OCI-LY1 (cell line): ENCODE measurements at regions not wholly inside any gene's neighbourhood (a gene's known extent, or its start where the extent isn't known, plus 50 kb on each side); places are given as distances from the start of the nearest gene placed in this dataset.

Experiments used
- H2AFZ ChIP-seq: fragments of 200-600 bp; sonication (generic), shearing (Covaris generic); 2 replicates; pipeline ENCODE4 v1.6.0; 2014; ENCODE audit warnings: antibody characterized with exemption, mild to moderate bottlenecking, low read length
- H3F3A ChIP-seq: fragments of 200-600 bp; sonication (generic), shearing (Covaris generic); 2 replicates; pipeline ENCODE4 v1.6.0; 2014; ENCODE audit warnings: mild to moderate bottlenecking, antibody characterized with exemption, low read length, moderate library complexity; ENCODE audit not compliant: insufficient read depth
- H3K27ac ChIP-seq: fragments of 200-600 bp; sonication (generic); 2 replicates; pipeline ENCODE4 v1.5.1; 2014; ENCODE audit warnings: low read length, mixed run types, mild to moderate bottlenecking, low read depth; ENCODE audit not compliant: poor library complexity, severe bottlenecking
- H3K27me3 ChIP-seq: fragments of 200-600 bp; sonication (generic); 2 replicates; pipeline ENCODE4 v1.6.0; 2014; ENCODE audit warnings: antibody characterized with exemption, mild to moderate bottlenecking, low read length, moderate library complexity; ENCODE audit not compliant: insufficient read depth
- H3K36me3 ChIP-seq: fragments of 200-600 bp; sonication (generic); 2 replicates; pipeline ENCODE4 v1.6.1; 2014; ENCODE audit warnings: mild to moderate bottlenecking, antibody characterized with exemption, low read length, moderate library complexity, mixed read lengths; ENCODE audit not compliant: insufficient read depth
- H3K4me1 ChIP-seq: fragments of 200-600 bp; sonication (generic); 2 replicates; pipeline ENCODE4 v1.5.1; 2014; ENCODE audit warnings: mild to moderate bottlenecking, low read length, moderate library complexity; ENCODE audit not compliant: insufficient read depth, severe bottlenecking
- H3K4me2 ChIP-seq: fragments of 200-600 bp; sonication (generic), shearing (Covaris generic); 2 replicates; pipeline ENCODE4 v1.6.1; 2014; ENCODE audit warnings: low read length
- H3K4me3 ChIP-seq: fragments of 200-600 bp; sonication (generic); 2 replicates; pipeline ENCODE4 v1.5.1; 2014; ENCODE audit warnings: low read length, low read depth, mild to moderate bottlenecking, mixed read lengths; ENCODE audit not compliant: poor library complexity, severe bottlenecking
- H3K79me2 ChIP-seq: fragments of 200-600 bp; shearing (Covaris generic); 2 replicates; pipeline ENCODE4 v1.6.1; 2016; ENCODE audit warnings: mixed run types, low read length, mixed read lengths; ENCODE audit not compliant: insufficient read depth
- H3K9ac ChIP-seq: fragments of 200-600 bp; sonication (generic), shearing (Covaris generic); 2 replicates; pipeline ENCODE4 v1.6.1; 2014; ENCODE audit warnings: mild to moderate bottlenecking, low read length, mixed read lengths
- H3K9me2 ChIP-seq: fragments of 200-600 bp; sonication (generic), shearing (Covaris generic); 2 replicates; pipeline ENCODE4 v1.6.1; 2014; ENCODE audit warnings: low read depth, mild to moderate bottlenecking, low read length, mixed read lengths
- H3K9me3 ChIP-seq: fragments of 200-600 bp; shearing (Covaris generic); 2 replicates; pipeline ENCODE4 v1.6.1; 2014; ENCODE audit warnings: low read length, mixed read lengths
- H4K20me1 ChIP-seq: fragments of 200-600 bp; sonication (generic), shearing (Covaris generic); 2 replicates; pipeline ENCODE4 v1.6.0; 2016; ENCODE audit warnings: mild to moderate bottlenecking, low read length; ENCODE audit not compliant: insufficient read depth
- EZH2 ChIP-seq: fragments of 200-600 bp; sonication (generic), shearing (Covaris generic); IDR thresholded peaks from 2 replicates; pipeline ENCODE4 v1.8.0; 2017; ENCODE audit warnings: borderline replicate concordance, mixed run types, mild to moderate bottlenecking, antibody characterized with exemption, low read length, moderate library complexity, mixed read lengths
- TF ChIP-seq, protein P1 (sequence below): fragments of 200-600 bp; sonication (generic), shearing (Covaris generic); IDR thresholded peaks from 2 replicates; pipeline ENCODE4 v1.5.1; 2017; ENCODE audit warnings: mild to moderate bottlenecking, antibody characterized with exemption, low read length, moderate library complexity, mixed read lengths

DNA sequence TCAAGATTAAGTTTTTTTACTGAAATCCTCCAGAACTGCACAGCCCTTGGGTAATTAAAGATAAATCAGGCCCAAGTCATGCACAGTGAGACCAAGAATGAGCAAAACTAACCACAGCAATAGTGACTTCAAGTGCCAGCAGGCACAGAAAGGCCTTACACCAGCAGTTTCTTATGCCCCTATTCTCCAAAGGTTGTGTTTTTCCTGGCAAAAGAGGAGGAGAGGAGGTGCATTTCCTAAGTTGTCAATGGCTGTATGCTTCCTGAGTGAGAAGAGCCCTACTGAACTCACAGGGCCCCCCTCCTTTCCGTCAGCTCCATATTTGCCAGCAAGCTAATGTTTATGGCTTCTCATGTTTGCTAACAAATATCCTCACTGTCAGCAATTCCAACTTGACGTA is 418.7 kb upstream of the INTU start:
- Histone ChIP-seq H3K79me2 (no peaks in the 10 kb centered on the region), H3K9me3 (no peaks in the 10 kb centered on the region), H3K4me1 (no peaks in the 10 kb centered on the region), H3K9me2 (no peaks in the 10 kb centered on the region), H3K27ac (no peak overlapping the region), H4K20me1 (no peaks in the 10 kb centered on the region), H3K27me3 (no peaks in the 10 kb centered on the region), H3K4me3 (no peak overlapping the region), H2AFZ (no peak overlapping the region), H3K36me3 (no peaks in the 10 kb centered on the region), H3K4me2 (no peak overlapping the region), H3F3A (no peaks in the 10 kb centered on the region), H3K9ac (no peak overlapping the region)
- no peak for TF ChIP-seq EZH2
- TF ChIP-seq, protein P1, sequence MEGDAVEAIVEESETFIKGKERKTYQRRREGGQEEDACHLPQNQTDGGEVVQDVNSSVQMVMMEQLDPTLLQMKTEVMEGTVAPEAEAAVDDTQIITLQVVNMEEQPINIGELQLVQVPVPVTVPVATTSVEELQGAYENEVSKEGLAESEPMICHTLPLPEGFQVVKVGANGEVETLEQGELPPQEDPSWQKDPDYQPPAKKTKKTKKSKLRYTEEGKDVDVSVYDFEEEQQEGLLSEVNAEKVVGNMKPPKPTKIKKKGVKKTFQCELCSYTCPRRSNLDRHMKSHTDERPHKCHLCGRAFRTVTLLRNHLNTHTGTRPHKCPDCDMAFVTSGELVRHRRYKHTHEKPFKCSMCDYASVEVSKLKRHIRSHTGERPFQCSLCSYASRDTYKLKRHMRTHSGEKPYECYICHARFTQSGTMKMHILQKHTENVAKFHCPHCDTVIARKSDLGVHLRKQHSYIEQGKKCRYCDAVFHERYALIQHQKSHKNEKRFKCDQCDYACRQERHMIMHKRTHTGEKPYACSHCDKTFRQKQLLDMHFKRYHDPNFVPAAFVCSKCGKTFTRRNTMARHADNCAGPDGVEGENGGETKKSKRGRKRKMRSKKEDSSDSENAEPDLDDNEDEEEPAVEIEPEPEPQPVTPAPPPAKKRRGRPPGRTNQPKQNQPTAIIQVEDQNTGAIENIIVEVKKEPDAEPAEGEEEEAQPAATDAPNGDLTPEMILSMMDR = no peak

DNA sequence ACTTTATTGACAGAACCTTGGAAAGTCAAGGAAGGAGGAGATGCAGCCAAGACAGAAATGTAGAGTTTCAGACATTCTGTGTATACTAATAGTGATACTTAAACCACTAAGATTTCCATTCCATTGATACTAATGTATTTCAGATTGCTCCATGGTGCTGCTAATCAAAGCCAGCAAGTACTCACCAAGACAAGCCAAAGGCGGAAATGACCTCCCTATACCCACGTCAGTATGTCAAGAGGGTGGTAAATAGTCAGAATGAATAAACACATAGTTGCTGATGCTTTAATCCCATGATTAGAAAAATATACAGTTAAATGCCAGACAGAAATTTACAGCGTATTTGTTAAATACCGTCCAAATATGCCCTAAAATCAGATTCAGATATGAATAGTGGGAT is 417.8 kb upstream of the INTU start:
- TF ChIP-seq, protein P1 = no peak
- Histone ChIP-seq H3K9ac (no peak overlapping the region), H3K27ac (no peak overlapping the region), H3F3A (no peaks in the 10 kb centered on the region), H3K9me2 (no peaks in the 10 kb centered on the region), H3K36me3 (no peaks in the 10 kb centered on the region), H3K9me3 (no peaks in the 10 kb centered on the region), H4K20me1 (no peaks in the 10 kb centered on the region), H3K27me3 (no peaks in the 10 kb centered on the region), H2AFZ (no peak overlapping the region), H3K79me2 (no peaks in the 10 kb centered on the region), H3K4me3 (no peak overlapping the region), H3K4me2 (no peak overlapping the region), H3K4me1 (no peaks in the 10 kb centered on the region)

DNA sequence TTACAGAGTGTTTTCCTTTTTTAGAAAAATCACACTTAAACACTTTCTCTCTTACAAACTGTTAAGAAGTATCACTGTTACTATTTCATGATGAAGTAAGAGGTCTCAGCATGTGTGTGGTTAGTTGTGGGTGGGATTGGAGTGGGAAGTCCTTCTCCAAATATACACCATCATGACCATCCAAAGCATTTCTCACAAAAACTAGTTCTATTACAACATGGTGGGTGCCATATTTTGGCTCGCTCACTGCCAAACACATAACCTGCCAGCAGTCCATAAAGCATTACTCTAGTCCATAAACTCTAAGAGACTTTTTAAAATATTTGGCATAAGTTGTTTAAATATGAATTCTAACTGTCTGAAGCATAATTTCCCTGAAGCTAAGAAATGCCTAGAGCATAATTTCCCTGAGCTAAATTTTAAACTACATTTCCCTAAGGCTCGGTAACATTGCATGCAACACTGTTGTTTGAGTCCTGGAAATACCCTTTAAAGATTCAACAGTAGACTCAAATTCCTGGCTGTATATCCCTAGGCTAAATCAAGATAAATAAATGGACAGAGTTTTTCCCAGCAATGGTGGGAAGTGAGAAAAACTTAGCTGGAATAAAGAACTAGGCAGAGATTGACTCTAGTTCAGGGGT is 415.0 kb upstream of the INTU start:
- no peak overlapping the region for H2AFZ ChIP-seq
- no peaks in the 10 kb centered on the region for H3K36me3 ChIP-seq
- no peak overlapping the region for H3K4me2 ChIP-seq
- no peak overlapping the region for H3K27ac ChIP-seq
- no peak overlapping the region for H3K9ac ChIP-seq
- no peak overlapping the region for H3K4me3 ChIP-seq
- no peaks in the 10 kb centered on the region for H3K4me1 ChIP-seq
- H3K9me2 ChIP-seq = no peaks in the 10 kb centered on the region
- no peaks in the 10 kb centered on the region for H3K9me3 ChIP-seq
- H3K27me3 ChIP-seq = no peaks in the 10 kb centered on the region
- TF ChIP-seq EZH2 = no peak
- TF ChIP-seq, protein P1 = no peak
- H3K79me2 ChIP-seq = no peaks in the 10 kb centered on the region
- no peaks in the 10 kb centered on the region for H4K20me1 ChIP-seq
- H3F3A ChIP-seq = no peaks in the 10 kb centered on the region
